ENCODE measurements at regions not wholly inside any gene's neighbourhood (a gene's known extent, or its start where the extent isn't known, plus 50 kb on each side); places are given as distances from the start of the nearest gene placed in this dataset.

GRCh38 chr7:12788591-12788990, 101.2 kb downstream of the ARL4A start (continued):
- TF ChIP-seq ZNF331 (CRISPR knock-in tag; IDR thresholded peaks at IDR 0.05; ENCODE audit: low read depth): no peak
- TF ChIP-seq EZH2phosphoT487 (IDR thresholded peaks at IDR 0.05; ENCODE audit: unreplicated experiment): no peak
- no peak for TF ChIP-seq NANOG (IDR thresholded peaks at IDR 0.05; ENCODE audit: borderline replicate concordance)
- TF ChIP-seq JUNB (IDR thresholded peaks at IDR 0.05; ENCODE audit: unreplicated experiment): no peak
- no peak for TF ChIP-seq ZNF114 (CRISPR knock-in tag; IDR thresholded peaks at IDR 0.05)
- no peak for TF ChIP-seq STAT1 (IDR thresholded peaks at IDR 0.05; ENCODE audit: unreplicated experiment)
- no peak for TF ChIP-seq CREB1 (CRISPR knock-in tag; IDR thresholded peaks at IDR 0.05; ENCODE audit: low read depth)
- TF ChIP-seq, protein P1, sequence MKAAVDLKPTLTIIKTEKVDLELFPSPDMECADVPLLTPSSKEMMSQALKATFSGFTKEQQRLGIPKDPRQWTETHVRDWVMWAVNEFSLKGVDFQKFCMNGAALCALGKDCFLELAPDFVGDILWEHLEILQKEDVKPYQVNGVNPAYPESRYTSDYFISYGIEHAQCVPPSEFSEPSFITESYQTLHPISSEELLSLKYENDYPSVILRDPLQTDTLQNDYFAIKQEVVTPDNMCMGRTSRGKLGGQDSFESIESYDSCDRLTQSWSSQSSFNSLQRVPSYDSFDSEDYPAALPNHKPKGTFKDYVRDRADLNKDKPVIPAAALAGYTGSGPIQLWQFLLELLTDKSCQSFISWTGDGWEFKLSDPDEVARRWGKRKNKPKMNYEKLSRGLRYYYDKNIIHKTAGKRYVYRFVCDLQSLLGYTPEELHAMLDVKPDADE (IDR thresholded peaks at IDR 0.05): no peak

GRCh38 chr7:12794722-12795302, 107.4 kb downstream of the ARL4A start:
- DNase-seq (ENCODE audit: low spot score): no peak
- Mint-ChIP-seq H3K4me3 (no peak overlapping the region), H3K36me3 (ENCODE audit: low read depth) (no peaks in the 10 kb centered on the region), H3K9me3 (no peaks in the 10 kb centered on the region), H3K27ac (no peak overlapping the region), H3K4me1 (no peaks in the 10 kb centered on the region; the same call in 2 of the 3 replicates), H3K27me3 (ENCODE audit: insufficient read depth, low read depth, poor library complexity) (peaks cover 2% of the 10 kb centered on the region)
- Histone ChIP-seq H3K27me3 (ENCODE audit: insufficient read depth) (no peaks in the 10 kb centered on the region), H3F3A (replicated peaks; ENCODE audit: low read depth) (no peaks in the 10 kb centered on the region), H2AFZ (peak overlapping the region; percentile 60; the same call in 1 of the 2 replicates), H3K9me2 (ENCODE audit: insufficient read depth) (no peaks in the 10 kb centered on the region), H3K36me3 (ENCODE audit: insufficient read depth) (no peaks in the 10 kb centered on the region), H4K20me1 (replicated peaks; ENCODE audit: insufficient read depth) (no peaks in the 10 kb centered on the region), H3K4me2 (no peak overlapping the region), H3K4me3 (no peak overlapping the region), H3K79me2 (replicated peaks; ENCODE audit: insufficient read depth) (no peaks in the 10 kb centered on the region), H3K4me1 (ENCODE audit: insufficient read depth) (no peaks in the 10 kb centered on the region), H3K27ac (ENCODE audit: low read depth) (no peak overlapping the region)
- TF ChIP-seq ZNF331 (CRISPR knock-in tag; IDR thresholded peaks at IDR 0.05; ENCODE audit: low read depth) (no peak), POLR2AphosphoS5 (IDR thresholded peaks at IDR 0.05; ENCODE audit: low read depth) (no peak), CTCF (conservative IDR thresholded peaks at IDR 0.05; ENCODE audit: low read depth in 2 of 2) (no peak), EZH2phosphoT487 (IDR thresholded peaks at IDR 0.05; ENCODE audit: unreplicated experiment) (no peak), EZH2 (IDR thresholded peaks at IDR 0.05; ENCODE audit: low read depth, unreplicated experiment) (no peak), ZNF114 (CRISPR knock-in tag; IDR thresholded peaks at IDR 0.05) (no peak), CREB1 (CRISPR knock-in tag; IDR thresholded peaks at IDR 0.05; ENCODE audit: low read depth) (no peak), STAT1 (IDR thresholded peaks at IDR 0.05; ENCODE audit: unreplicated experiment) (no peak), NANOG (IDR thresholded peaks at IDR 0.05; ENCODE audit: borderline replicate concordance) (no peak), JUNB (IDR thresholded peaks at IDR 0.05; ENCODE audit: unreplicated experiment) (no peak)
- TF ChIP-seq, protein P2, sequence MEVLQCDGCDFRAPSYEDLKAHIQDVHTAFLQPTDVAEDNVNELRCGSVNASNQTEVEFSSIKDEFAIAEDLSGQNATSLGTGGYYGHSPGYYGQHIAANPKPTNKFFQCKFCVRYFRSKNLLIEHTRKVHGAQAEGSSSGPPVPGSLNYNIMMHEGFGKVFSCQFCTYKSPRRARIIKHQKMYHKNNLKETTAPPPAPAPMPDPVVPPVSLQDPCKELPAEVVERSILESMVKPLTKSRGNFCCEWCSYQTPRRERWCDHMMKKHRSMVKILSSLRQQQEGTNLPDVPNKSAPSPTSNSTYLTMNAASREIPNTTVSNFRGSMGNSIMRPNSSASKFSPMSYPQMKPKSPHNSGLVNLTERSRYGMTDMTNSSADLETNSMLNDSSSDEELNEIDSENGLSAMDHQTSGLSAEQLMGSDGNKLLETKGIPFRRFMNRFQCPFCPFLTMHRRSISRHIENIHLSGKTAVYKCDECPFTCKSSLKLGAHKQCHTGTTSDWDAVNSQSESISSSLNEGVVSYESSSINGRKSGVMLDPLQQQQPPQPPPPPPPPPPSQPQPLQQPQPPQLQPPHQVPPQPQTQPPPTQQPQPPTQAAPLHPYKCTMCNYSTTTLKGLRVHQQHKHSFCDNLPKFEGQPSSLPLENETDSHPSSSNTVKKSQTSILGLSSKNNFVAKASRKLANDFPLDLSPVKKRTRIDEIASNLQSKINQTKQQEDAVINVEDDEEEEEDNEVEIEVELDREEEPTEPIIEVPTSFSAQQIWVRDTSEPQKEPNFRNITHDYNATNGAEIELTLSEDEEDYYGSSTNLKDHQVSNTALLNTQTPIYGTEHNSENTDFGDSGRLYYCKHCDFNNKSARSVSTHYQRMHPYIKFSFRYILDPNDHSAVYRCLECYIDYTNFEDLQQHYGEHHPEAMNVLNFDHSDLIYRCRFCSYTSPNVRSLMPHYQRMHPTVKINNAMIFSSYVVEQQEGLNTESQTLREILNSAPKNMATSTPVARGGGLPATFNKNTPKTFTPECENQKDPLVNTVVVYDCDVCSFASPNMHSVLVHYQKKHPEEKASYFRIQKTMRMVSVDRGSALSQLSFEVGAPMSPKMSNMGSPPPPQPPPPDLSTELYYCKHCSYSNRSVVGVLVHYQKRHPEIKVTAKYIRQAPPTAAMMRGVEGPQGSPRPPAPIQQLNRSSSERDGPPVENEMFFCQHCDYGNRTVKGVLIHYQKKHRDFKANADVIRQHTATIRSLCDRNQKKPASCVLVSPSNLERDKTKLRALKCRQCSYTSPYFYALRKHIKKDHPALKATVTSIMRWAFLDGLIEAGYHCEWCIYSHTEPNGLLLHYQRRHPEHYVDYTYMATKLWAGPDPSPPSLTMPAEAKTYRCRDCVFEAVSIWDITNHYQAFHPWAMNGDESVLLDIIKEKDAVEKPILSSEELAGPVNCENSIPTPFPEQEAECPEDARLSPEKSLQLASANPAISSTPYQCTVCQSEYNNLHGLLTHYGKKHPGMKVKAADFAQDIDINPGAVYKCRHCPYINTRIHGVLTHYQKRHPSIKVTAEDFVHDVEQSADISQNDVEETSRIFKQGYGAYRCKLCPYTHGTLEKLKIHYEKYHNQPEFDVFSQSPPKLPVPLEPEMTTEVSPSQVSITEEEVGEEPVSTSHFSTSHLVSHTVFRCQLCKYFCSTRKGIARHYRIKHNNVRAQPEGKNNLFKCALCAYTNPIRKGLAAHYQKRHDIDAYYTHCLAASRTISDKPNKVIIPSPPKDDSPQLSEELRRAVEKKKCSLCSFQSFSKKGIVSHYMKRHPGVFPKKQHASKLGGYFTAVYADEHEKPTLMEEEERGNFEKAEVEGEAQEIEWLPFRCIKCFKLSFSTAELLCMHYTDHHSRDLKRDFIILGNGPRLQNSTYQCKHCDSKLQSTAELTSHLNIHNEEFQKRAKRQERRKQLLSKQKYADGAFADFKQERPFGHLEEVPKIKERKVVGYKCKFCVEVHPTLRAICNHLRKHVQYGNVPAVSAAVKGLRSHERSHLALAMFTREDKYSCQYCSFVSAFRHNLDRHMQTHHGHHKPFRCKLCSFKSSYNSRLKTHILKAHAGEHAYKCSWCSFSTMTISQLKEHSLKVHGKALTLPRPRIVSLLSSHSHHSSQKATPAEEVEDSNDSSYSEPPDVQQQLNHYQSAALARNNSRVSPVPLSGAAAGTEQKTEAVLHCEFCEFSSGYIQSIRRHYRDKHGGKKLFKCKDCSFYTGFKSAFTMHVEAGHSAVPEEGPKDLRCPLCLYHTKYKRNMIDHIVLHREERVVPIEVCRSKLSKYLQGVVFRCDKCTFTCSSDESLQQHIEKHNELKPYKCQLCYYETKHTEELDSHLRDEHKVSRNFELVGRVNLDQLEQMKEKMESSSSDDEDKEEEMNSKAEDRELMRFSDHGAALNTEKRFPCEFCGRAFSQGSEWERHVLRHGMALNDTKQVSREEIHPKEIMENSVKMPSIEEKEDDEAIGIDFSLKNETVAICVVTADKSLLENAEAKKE (CRISPR knock-in tag; IDR thresholded peaks at IDR 0.05): no peak
- TF ChIP-seq, protein P1 (IDR thresholded peaks at IDR 0.05): no peak
- ATAC-seq: no peak

Data from GM23338 (cell line).